B cell (primary cell): ENCODE measurements at regions not wholly inside any gene's neighbourhood (a gene's known extent, or its start where the extent isn't known, plus 50 kb on each side); places are given as distances from the start of the nearest gene placed in this dataset.

Source experiments
- ATAC-seq: fragments of 200-7000 bp; cut with Tn5 transposase; one replicate; pipeline ENCODE4 v1.10.0; 2021; ENCODE audit warnings: low read depth, mild to moderate bottlenecking, moderate number of reproducible peaks, moderate library complexity
- CTCF ChIA-PET: fragments of 350-600 bp; sonication (Branson Sonifier 250); formaldehyde crosslinking; loops from one replicate; lab custom pipeline; 2021; ENCODE audit warnings: antibody characterized with exemption, inconsistent platforms; lab: Charles Lee
- POLR2A ChIA-PET: fragments of 350-600 bp; sonication (Branson Sonifier 250); formaldehyde crosslinking; loops from one replicate; lab custom pipeline; 2021; ENCODE audit warnings: antibody characterized with exemption; lab: Charles Lee
- DNase-seq: peaks from one replicate; pipeline ENCODE4 v3.0.0; 2013
- H2AFZ ChIP-seq: 2 replicates; pipeline ENCODE4 v1.6.1; 2012; ENCODE audit warnings: mild to moderate bottlenecking, low read depth, low read length; ENCODE audit not compliant: insufficient read depth, poor library complexity, severe bottlenecking
- H3K27ac ChIP-seq, 2 donors: 1 replicate in 1 of 2; 2 replicates in 1 of 2; pipeline ENCODE4 v1.5.1; 2012 to 2013; ENCODE audit warnings: low read length in 2 of 2, mild to moderate bottlenecking in 2 of 2, moderate library complexity in 1 of 2
- H3K27me3 ChIP-seq, 4 experiments: fragments of 200-600 bp in 1 of 4; sonication (generic) in 1 of 4; replicated peaks in 1 of 4; 1 replicate in 2 of 4; 2 replicates in 2 of 4; pipeline versions ENCODE4 v1.6.1 to v1.7.0; 2013 to 2016; ENCODE audit warnings: low read length in 3 of 4, mild to moderate bottlenecking in 2 of 4, mixed read lengths in 1 of 4, moderate library complexity in 1 of 4; ENCODE audit not compliant: insufficient read depth in 4 of 4, control insufficient read depth in 3 of 4; ENCODE audit errors: control extremely low read depth in 1 of 4
- H3K36me3 ChIP-seq, 2 experiments: replicated peaks in 1 of 2; 1 replicate in 1 of 2; 2 replicates in 1 of 2; pipeline versions ENCODE4 v1.6.1 to v1.7.1; 2013; ENCODE audit warnings: low read length in 1 of 2; ENCODE audit not compliant: insufficient read depth in 2 of 2, control insufficient read depth in 1 of 2; ENCODE audit errors: control extremely low read depth in 1 of 2, extremely low read depth in 1 of 2
- H3K4me1 ChIP-seq, 2 donors: fragments of 200-600 bp in 1 of 2; sonication (generic) in 1 of 2; 1 replicate in 1 of 2; 2 replicates in 1 of 2; pipeline versions ENCODE4 v1.5.1 to v1.6.1; 2013 to 2017; ENCODE audit warnings: low read length in 2 of 2; ENCODE audit not compliant: control insufficient read depth in 2 of 2, insufficient read depth in 2 of 2
- H3K4me2 ChIP-seq: replicated peaks from 2 replicates; pipeline ENCODE3; 2012; ENCODE audit warnings: mild to moderate bottlenecking, low read depth, low read length; ENCODE audit not compliant: poor library complexity, severe bottlenecking
- H3K4me3 ChIP-seq, 5 experiments: fragments of 200-600 bp in 1 of 5; sonication (generic) in 1 of 5; 1 replicate in 3 of 5; 2 replicates in 2 of 5; pipeline versions ENCODE4 v1.5.1 to v1.7.0; 2011 to 2016; ENCODE audit warnings: low read length in 4 of 5, mild to moderate bottlenecking in 4 of 5, low read depth in 2 of 5, control low read depth in 1 of 5, moderate library complexity in 1 of 5; ENCODE audit not compliant: insufficient read depth in 1 of 5; ENCODE audit errors: control extremely low read depth in 1 of 5, extremely low read depth in 1 of 5
- H3K79me2 ChIP-seq: fragments of 200-600 bp; sonication (generic); one replicate; pipeline ENCODE4 v1.6.0; 2016; ENCODE audit warnings: low read length; ENCODE audit not compliant: control insufficient read depth, insufficient read depth
- H3K9ac ChIP-seq: fragments of 200-600 bp; sonication (generic); 2 replicates; pipeline ENCODE4 v1.6.1; 2017; ENCODE audit warnings: mild to moderate bottlenecking, low read length, moderate library complexity
- H3K9me3 ChIP-seq, 3 donors: one replicate each; pipeline versions ENCODE4 v1.6.1 to v1.7.1; 2013; ENCODE audit warnings: low read length in 2 of 3; ENCODE audit not compliant: control insufficient read depth in 2 of 3, insufficient read depth in 1 of 3; ENCODE audit errors: control extremely low read depth in 1 of 3
- H4K20me1 ChIP-seq: 2 replicates; pipeline ENCODE4 v1.6.0; 2012; ENCODE audit warnings: mild to moderate bottlenecking, low read length; ENCODE audit not compliant: insufficient read depth, control insufficient read depth, poor library complexity, severe bottlenecking
- H3K27ac Mint-ChIP-seq: one replicate; pipeline ENCODE4 v1.8.0; 2021; ENCODE audit warnings: mixed read lengths
- H3K27me3 Mint-ChIP-seq: one replicate; pipeline ENCODE4 v1.8.0; 2021; ENCODE audit warnings: mixed read lengths
- H3K4me1 Mint-ChIP-seq: one replicate; pipeline ENCODE4 v1.8.0; 2021; ENCODE audit warnings: mixed read lengths
- H3K4me3 Mint-ChIP-seq: one replicate; pipeline ENCODE4 v1.8.0; 2021; ENCODE audit warnings: mixed read lengths
- H3K9me3 Mint-ChIP-seq: one replicate; pipeline ENCODE4 v1.8.0; 2022; ENCODE audit warnings: mixed read lengths; ENCODE audit not compliant: insufficient read depth
- CTCF ChIP-seq: fragments of 200-600 bp; IDR thresholded peaks from one replicate; pipeline ENCODE4 v1.8.0; 2022; ENCODE audit warnings: antibody characterized with exemption, mild to moderate bottlenecking
- EZH2 ChIP-seq: IDR thresholded peaks from 2 replicates; pipeline ENCODE4 v1.6.1; 2012; ENCODE audit warnings: borderline replicate concordance, low read depth, mild to moderate bottlenecking, moderate library complexity, low read length; ENCODE audit not compliant: insufficient read depth, poor library complexity, severe bottlenecking
- WGBS: methylation state at CpG from one replicate; pipeline ENCODE4 v1.1.5; 2013; ENCODE audit warnings: missing lambda C conversion rate; ENCODE audit not compliant: insufficient coverage; 5-methylcytosine and 5-hydroxymethylcytosine counted together
- intact Hi-C: fragments of 100-400 bp; cut with micrococcal nuclease; formaldehyde crosslinking; loops from one replicate; pipeline ENCODE4 v1.10.0; 2022

GRCh38 chr12:115864396-115864795, 413.1 kb downstream of the MED13L start:
- Mint-ChIP-seq H3K9me3 (peaks cover 2% of the 10 kb centered on the region), H3K4me3 (no peak overlapping the region), H3K27ac (no peak overlapping the region), H3K4me1 (no peaks in the 10 kb centered on the region), H3K27me3 (peaks cover 35% of the 10 kb centered on the region)
- WGBS = 86% methylated on average over 1 of the region's 2 CpGs
- Histone ChIP-seq H3K27me3 (peaks cover 0 to 6% (median 0%) of the 10 kb centered on the region in 4 experiments), H3K36me3 (no peaks in the 10 kb centered on the region), H3K4me2 (no peak overlapping the region), H3K4me1 (no peaks in the 10 kb centered on the region), H3K9ac (no peak overlapping the region), H3K27ac (no peak overlapping the region), H3K4me3 (no peak overlapping the region), H4K20me1 (no peaks in the 10 kb centered on the region), H3K79me2 (no peaks in the 10 kb centered on the region), H2AFZ (no peak overlapping the region), H3K9me3 (no peaks in the 10 kb centered on the region)
- ChIA-PET CTCF (no interaction called here), POLR2A (no interaction called here)
- DNase-seq (no peak), ATAC-seq (no peak)
- TF ChIP-seq EZH2 = no peak
- intact Hi-C loops = no loop called here

GRCh38 chr12:115860619-115861018, 416.9 kb downstream of the MED13L start:
- Histone ChIP-seq H3K4me2 (no peak overlapping the region), H3K27ac (no peak overlapping the region), H3K9me3 (peaks cover 0 to 5% (median 0%) of the 10 kb centered on the region in 3 donors), H3K9ac (no peak overlapping the region), H3K4me1 (no peaks in the 10 kb centered on the region), H4K20me1 (no peaks in the 10 kb centered on the region), H3K4me3 (no peak overlapping the region), H2AFZ (no peak overlapping the region), H3K36me3 (no peaks in the 10 kb centered on the region), H3K27me3 (peaks cover 0 to 5% (median 0%) of the 10 kb centered on the region in 4 experiments), H3K79me2 (no peaks in the 10 kb centered on the region)
- TF ChIP-seq CTCF (no peak), EZH2 (no peak)
- no peak overlapping the region for H3K4me3 Mint-ChIP-seq
- no peak overlapping the region for H3K27ac Mint-ChIP-seq
- ATAC-seq = no peak
- ChIA-PET POLR2A (no interaction called here), CTCF (no interaction called here)
- no peaks in the 10 kb centered on the region for H3K4me1 Mint-ChIP-seq
- WGBS = 86% methylated on average over 2 of the region's 3 CpGs
- no peak for DNase-seq
- peaks cover under 1% of the 10 kb centered on the region for H3K9me3 Mint-ChIP-seq
- intact Hi-C loops = no loop called here
- peaks cover 31% of the 10 kb centered on the region for H3K27me3 Mint-ChIP-seq
